Stimulated activated CD4-positive, alpha-beta T cell treated with anti-CD3 and anti-CD28 coated beads, TNF-alpha, amount 100 ng/mL, for 24 hours (primary cell): ENCODE measurements at regions not wholly inside any gene's neighbourhood (a gene's known extent, or its start where the extent isn't known, plus 50 kb on each side); places are given as distances from the start of the nearest gene placed in this dataset.
A peak's percentile ranks its signal among the peaks of the same experiment; 100 is the strongest.

Experiments
- DNase-seq, 3 experiments: peaks; one replicate each; pipeline ENCODE4 v3.0.0-alpha.2; 2020; ENCODE audit warnings: low read depth in 3 of 3

GRCh38 chr12:92496790-92497189 lies 206.0 kb upstream of the PLEKHG7 start:
- DNase-seq = no peak

- no peak for DNase-seq
Observed at GRCh38 chr12:92495108-92495507, 207.7 kb upstream of the PLEKHG7 start.

GRCh38 chr12:92493816-92494215 lies 209.0 kb upstream of the PLEKHG7 start:
- no peak for DNase-seq

GRCh38 chr12:92492995-92493394 lies 209.8 kb upstream of the PLEKHG7 start:
- no peak for DNase-seq

- DNase-seq = no peak
Observed at GRCh38 chr12:92492291-92492690, 210.5 kb upstream of the PLEKHG7 start.

GRCh38 chr12:92489781-92490180 lies 213.0 kb upstream of the PLEKHG7 start:
- no peak for DNase-seq

GRCh38 chr12:92488735-92489134 lies 214.1 kb upstream of the PLEKHG7 start:
- DNase-seq = no peak

GRCh38 chr12:92487138-92487485 lies 215.7 kb upstream of the PLEKHG7 start:
- no peak for DNase-seq

- no peak for DNase-seq
Observed at GRCh38 chr12:92486443-92487137, 216.2 kb upstream of the PLEKHG7 start.

- DNase-seq = no peak
Observed at GRCh38 chr12:92485351-92486348, 217.1 kb upstream of the PLEKHG7 start.

- no peak for DNase-seq
Observed at GRCh38 chr12:92482599-92482998, 220.2 kb upstream of the PLEKHG7 start.

GRCh38 chr12:92481066-92481465 lies 221.7 kb upstream of the PLEKHG7 start:
- no peak for DNase-seq

GRCh38 chr12:92478692-92479091 lies 224.1 kb upstream of the PLEKHG7 start:
- DNase-seq = no peak

GRCh38 chr12:92476844-92477243 lies 225.9 kb upstream of the PLEKHG7 start:
- DNase-seq = no peak

GRCh38 chr12:92473564-92473963 lies 229.2 kb upstream of the PLEKHG7 start:
- DNase-seq = no peak

- DNase-seq = no peak
Observed at GRCh38 chr12:92472201-92472600, 230.6 kb upstream of the PLEKHG7 start.

GRCh38 chr12:92471551-92471950 lies 231.2 kb upstream of the PLEKHG7 start:
- DNase-seq = no peak

GRCh38 chr12:92470608-92471021 lies 232.2 kb upstream of the PLEKHG7 start:
- peak in 2 of 3 experiments; percentile 7 to 33 for DNase-seq

- no peak for DNase-seq
Observed at GRCh38 chr12:92469837-92470236, 233.0 kb upstream of the PLEKHG7 start.

GRCh38 chr12:92468358-92469020 lies 234.3 kb upstream of the PLEKHG7 start:
- DNase-seq = no peak

GRCh38 chr12:92467886-92468285 lies 234.9 kb upstream of the PLEKHG7 start:
- DNase-seq = no peak
